Tibial nerve (tissue), 4 donors: ENCODE measurements at regions not wholly inside any gene's neighbourhood (a gene's known extent, or its start where the extent isn't known, plus 50 kb on each side); places are given as distances from the start of the nearest gene placed in this dataset.

Source experiments
- CTCF ChIP-seq, 5 experiments: fragments of 200-600 bp in 3 of 5; fragments of 450-650 bp in 2 of 5; sonication (generic) in 3 of 5; IDR thresholded peaks; one replicate each; pipeline ENCODE4 v1.5.1; 2016 to 2019; ENCODE audit warnings: antibody characterized with exemption in 5 of 5, mild to moderate bottlenecking in 3 of 5, moderate library complexity in 2 of 5
- EP300 ChIP-seq, 2 donors: sonication (generic); formaldehyde crosslinking; IDR thresholded peaks; one replicate each; pipeline ENCODE4 v1.6.1; 2017; ENCODE audit warnings: antibody characterized with exemption in 2 of 2, mild to moderate bottlenecking in 1 of 2

GRCh38 chr2:212921711-212922110, 229.7 kb downstream of the IKZF2 start:
- TF ChIP-seq CTCF (IDR thresholded peaks at IDR 0.05) (no peak), EP300 (IDR thresholded peaks at IDR 0.05) (no peak)
